Occipital lobe (tissue), 1 donor: ENCODE measurements at regions not wholly inside any gene's neighbourhood (a gene's known extent, or its start where the extent isn't known, plus 50 kb on each side); places are given as distances from the start of the nearest gene placed in this dataset.

Source experiments
- DNase-seq: peaks from one replicate; lab custom pipeline; 2025; lab: John Stamatoyannopoulos, UW

GRCh38 chr4:182022909-182023308, 220.3 kb upstream of the TENM3 start:
- no peak for DNase-seq

DNA sequence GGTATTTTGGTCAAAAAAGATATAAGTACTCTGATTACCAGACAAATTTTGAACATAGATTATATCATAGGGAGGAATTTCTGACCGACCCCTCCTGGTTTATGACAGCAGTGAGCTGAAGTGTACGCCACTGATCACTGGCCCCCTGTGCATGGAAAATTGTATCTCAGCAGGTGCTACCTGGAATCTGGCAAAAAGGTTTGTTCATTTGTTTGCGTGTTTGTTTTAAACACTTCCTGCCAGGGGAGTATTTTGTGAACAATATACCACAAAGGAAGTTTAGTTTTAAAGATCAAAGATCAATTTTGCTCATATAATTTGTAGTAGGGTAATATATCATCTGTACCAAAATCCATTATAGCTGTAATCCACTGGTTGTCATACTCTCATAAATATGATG, 219.7 kb upstream of the TENM3 start:
- DNase-seq = no peak

DNA sequence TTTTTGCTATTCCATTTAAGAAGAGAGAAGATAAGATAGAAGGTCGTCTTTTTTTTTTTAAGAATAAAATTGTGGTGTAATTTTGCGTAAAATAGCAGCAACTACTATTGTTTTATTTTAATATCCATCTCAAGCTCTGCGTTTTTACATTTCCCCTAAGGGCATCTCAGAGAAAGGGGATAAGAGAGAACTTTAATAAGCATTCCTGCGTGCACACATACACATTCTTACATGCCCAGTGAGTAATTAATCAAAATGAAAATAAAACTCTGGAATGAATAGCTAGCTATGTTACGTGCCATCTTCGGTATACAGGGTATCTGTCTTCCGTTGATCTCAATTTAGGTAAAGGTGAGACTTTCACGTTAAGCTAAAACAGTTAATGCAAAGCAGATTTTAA, 200.3 kb upstream of the TENM3 start:
- DNase-seq = no peak

DNA sequence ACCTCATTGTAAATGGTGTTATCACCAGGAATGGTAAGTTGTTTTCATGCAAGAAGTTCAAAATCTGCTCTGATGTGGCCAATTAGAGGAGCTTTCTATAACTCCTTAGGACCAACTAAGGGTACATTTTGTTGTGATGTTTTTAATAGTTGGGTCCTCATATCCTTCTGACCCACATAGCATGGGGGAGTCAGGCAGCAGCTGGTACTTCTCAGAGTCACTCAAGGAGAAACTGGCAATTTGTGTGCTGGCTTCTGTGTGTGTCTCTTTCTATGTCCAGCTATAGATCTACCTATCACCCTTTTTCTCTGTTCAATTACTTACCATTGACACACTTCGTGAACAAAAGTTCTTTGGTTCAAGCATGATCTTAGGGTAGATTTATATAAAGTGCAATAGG, 194.3 kb upstream of the TENM3 start:
- DNase-seq = no peak

GRCh38 chr4:182056866-182057265, 186.3 kb upstream of the TENM3 start:
- DNase-seq = no peak

GRCh38 chr4:182062458-182062857, 180.7 kb upstream of the TENM3 start:
- no peak for DNase-seq

DNA sequence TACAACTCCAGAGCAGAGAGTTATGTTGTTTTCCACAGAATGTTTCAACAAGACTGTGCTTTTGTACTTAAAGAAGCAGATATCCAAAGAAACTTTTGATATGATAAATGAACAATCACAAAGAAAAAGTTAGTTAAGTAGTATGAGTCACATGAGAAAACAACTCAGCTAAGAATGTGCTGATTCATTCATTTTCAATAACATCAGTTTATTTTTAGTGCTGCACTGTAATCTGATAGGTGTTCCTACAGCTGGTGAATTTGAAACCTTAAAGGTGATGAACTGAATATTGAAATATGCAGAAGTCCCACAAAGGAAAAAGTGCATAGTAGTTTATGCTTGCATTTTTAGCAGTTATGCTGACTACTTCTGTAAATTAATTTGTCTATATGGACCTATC, 180.3 kb upstream of the TENM3 start:
- DNase-seq = no peak

DNA sequence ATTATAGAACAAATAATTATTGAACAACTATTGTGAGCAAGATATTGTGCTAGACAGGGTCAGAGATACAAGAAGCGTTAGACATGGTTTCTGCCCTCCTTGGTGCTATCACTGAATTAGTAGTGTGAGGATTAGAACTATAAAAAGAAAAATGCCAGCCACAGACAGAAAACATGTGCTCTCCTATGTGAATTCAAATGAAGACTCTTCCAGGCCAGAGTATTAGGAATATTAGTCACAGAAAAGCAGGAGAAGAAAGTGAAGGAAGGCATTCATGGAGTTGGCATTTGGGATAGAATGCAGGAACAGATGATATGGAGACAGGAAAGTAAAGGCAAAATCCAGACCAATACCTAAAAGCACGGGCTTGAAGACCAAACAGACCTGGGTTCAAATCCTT, 179.6 kb upstream of the TENM3 start:
- no peak for DNase-seq

DNA sequence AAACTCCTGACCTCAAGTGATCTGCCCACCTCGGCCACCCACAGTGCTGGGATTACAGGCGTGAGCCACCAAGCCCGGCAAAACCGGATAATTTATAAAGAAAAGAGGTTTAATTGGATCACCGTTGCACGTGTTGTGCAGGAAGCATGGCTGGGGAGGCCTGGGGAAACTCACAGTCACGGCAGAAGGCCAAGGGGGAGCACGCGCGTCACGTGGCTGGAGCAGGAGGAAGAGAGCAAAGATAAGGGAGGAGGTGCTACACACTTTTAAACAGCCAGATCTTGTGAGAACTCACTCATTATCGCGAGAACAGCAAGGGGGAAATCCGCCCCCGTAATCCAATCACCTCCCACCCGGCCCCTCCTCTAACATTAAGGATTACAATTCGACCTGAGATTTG, 177.9 kb upstream of the TENM3 start:
- no peak for DNase-seq

DNA sequence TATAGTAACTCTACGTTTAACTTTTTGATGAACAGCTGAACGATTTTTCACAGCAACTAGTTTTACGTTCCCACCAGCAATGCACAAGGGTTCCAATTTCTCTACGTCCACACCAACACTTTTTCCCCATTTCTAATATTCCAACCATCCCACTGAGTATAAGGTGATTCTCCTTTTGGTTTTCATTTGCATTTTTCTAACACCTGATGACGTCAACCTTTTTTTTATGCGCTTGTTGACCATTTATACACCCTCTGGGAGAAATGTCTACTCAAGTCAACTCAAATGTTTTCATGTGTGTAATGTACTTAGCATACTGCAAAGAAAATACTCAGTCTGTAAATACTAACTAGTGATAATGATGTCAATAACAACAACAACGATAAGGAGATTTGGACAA, 177.2 kb upstream of the TENM3 start:
- DNase-seq = no peak

DNA sequence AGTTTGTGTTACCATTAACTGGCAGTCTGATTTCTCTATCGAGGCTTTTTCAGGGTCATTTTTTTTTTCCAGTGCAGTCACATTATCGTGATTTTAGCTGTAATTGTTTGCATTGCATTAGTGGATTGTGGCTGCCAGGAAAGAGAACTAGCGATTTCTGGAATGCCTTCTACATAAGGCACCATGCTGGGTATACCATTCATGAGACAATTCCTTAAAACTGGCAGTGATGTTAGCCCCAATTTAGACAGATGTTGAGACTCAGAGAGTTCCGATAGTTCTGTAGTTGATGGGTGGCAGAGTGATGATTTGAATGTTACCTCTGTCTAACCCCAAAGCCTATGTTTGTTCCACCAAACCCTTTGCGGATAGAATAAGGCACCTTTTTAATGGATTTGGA, 175.4 kb upstream of the TENM3 start:
- DNase-seq = no peak

GRCh38 chr4:182068920-182069319, 174.3 kb upstream of the TENM3 start:
- DNase-seq = no peak

GRCh38 chr4:182073278-182073677, 169.9 kb upstream of the TENM3 start:
- no peak for DNase-seq

DNA sequence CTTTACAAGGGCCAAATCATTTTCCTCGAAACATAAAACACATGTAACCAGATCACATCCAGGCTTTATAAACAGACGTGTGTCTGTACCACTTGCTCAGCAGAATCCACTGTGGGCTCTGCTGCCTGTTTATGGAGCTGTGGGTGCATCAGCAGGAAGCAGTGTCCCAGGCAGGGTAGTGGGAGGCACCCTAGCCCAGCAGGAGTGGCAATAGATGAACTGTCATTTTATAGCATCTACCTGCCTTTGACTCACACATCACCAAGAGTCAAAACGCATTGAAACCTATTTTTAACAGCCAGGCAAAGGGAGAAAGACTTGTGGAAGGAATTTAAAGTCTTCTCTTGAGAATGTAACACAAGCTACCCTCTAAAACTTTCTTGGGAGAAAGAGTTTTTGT, 169.1 kb upstream of the TENM3 start:
- DNase-seq = no peak

GRCh38 chr4:182074810-182075209, 168.4 kb upstream of the TENM3 start:
- no peak for DNase-seq

DNA sequence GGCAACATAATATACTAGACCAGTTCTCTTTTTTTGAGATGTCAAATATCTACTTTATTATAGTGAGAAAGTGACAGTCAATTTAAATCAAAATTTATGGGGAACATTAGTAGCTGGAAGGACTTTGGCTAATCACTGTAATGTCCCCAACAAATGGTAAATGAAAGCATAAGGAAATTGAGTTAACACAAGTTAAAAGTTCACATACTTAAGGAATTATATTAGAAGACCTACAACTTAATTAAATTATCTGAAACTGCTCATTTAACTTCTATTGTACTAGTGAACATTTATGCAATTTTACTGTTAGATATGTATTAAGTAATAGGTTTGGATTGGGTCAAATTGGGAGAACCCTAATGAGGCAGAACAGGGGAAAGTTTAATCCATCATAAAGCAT, 160.3 kb upstream of the TENM3 start:
- no peak for DNase-seq

DNA sequence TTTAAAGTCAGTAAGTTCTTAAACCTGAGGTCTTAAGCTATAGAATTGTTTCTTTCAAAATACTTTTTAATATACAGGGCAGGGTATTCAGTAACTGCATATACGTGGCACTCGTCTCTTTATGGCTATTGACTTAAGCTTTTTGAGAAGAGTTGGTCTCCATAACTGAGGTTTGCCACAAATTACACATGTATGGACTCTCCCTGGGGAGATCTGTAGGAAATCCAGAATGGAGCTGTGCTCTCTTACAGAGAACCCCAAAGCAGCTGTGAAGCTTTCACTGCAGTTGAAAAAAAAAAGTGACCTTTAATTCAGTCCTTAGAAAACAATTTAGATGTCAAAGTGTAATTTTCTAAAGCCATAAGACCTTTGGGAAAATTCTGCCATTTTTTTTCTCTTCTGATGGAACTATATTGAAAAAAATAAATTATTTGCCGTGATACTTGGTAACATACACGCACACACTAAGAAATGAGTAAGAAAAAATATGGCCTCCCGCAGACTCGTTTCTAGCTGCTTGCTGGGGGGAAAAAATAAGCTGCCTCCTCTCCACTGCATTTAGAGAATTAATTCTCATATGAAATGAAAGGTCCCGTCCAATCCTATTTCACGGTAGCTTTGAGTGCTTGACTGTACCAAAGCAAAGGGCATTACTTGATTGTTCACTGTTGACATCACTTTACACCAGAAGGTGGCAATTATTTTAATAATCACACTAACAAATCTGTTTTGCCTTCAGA, 159.4 kb upstream of the TENM3 start:
- no peak for DNase-seq

GRCh38 chr4:182085051-182085480, 158.1 kb upstream of the TENM3 start:
- no peak for DNase-seq

DNA sequence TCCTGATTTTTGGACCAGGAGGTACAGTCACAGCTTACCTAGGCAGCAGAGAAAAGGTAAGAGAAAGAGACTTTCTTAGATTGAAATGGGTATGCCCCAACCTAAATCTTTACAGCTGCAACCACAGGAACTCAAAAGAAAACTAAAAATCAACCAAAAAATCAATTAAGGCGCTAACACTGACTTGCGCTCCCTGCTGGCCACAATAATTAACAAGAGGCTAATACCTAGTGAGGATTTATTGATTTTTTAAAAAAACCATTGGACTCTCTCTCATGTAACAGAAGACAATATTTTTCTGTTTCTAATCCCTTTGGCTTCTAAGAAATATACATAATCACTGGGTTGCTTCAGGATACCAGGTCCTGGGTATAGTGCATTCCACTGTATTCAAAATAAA, 153.9 kb upstream of the TENM3 start:
- no peak for DNase-seq

GRCh38 chr4:182090186-182090585, 153.0 kb upstream of the TENM3 start:
- no peak for DNase-seq

DNA sequence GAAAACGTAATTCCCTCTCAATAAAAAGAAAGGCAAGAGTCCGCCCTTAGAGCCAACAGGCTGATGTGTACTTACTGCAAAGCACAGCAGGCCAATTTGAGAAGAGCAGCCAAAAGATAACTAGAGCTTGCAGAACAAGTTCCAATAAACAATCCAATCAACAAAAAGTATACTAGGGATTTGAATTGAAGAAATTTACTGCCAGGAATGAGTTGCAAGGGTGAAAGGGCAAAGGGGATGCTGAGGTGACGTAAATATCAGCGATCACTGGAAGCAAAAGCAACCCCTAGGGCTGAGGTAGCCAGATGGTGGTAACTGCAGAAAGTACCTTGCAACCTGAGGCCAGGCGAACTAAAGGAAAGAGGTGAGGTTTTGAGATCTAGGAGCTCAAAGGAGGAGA, 152.1 kb upstream of the TENM3 start:
- no peak for DNase-seq

- no peak for DNase-seq
Measured at GRCh38 chr4:182093431-182093831, 149.8 kb upstream of the TENM3 start.

- DNase-seq = no peak
Measured at GRCh38 chr4:182093935-182094334, 149.3 kb upstream of the TENM3 start.

DNA sequence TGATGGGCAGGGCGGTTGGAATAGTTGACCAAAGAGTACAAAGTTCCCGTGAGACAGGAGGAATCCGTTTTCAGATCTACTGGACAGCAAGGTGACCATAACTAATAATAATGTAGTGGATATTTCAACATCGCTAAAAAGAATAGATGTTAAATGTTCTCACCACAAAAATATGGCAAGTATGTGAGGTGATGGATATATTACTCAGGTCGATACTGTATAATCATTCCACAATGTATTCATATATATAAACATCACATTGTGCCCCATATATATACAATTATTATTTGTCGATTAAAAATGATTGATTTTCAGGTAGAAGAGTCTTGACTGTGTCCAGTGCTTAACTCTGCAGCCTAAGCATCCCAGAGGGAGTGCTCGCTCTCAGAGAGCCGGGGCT, 141.6 kb upstream of the TENM3 start:
- no peak for DNase-seq
